ENCODE measurements at regions not wholly inside any gene's neighbourhood (a gene's known extent, or its start where the extent isn't known, plus 50 kb on each side); places are given as distances from the start of the nearest gene placed in this dataset.

- no peak overlapping the region for H3K27ac ChIP-seq (ENCODE audit: insufficient read depth, low read length)
- no peak overlapping the region for H3K4me3 ChIP-seq (replicated peaks in 1 of 4; ENCODE audit: control extremely low read depth in 1 of 4, insufficient read depth in 1 of 4, low read depth in 3 of 4, low read length in 4 of 4)
- no peak overlapping the region for H3K9ac ChIP-seq (ENCODE audit: insufficient read depth, low read length)
- no peaks in the 10 kb centered on the region for H3K27me3 ChIP-seq (ENCODE audit: control insufficient read depth, insufficient read depth, low read length)
- H3K4me2 ChIP-seq (ENCODE audit: extremely low read depth, insufficient read depth, low read length): no peak overlapping the region
- DNase-seq (ENCODE audit: low read depth in 2 of 2): peak; percentile 34 to 82
- no peaks in the 10 kb centered on the region for H3K9me3 ChIP-seq (ENCODE audit: control insufficient read depth, insufficient read depth, low read depth, low read length)
- H3K79me2 ChIP-seq (ENCODE audit: control insufficient read depth, insufficient read depth, low read length): no peaks in the 10 kb centered on the region
- no peak overlapping the region for H2AFZ ChIP-seq (ENCODE audit: low read length)
- no peaks in the 10 kb centered on the region for H4K20me1 ChIP-seq (ENCODE audit: control insufficient read depth, extremely low read depth, insufficient read depth, low read length)
- H3K36me3 ChIP-seq (ENCODE audit: control insufficient read depth, insufficient read depth, low read length): no peaks in the 10 kb centered on the region
- no peaks in the 10 kb centered on the region for H3K4me1 ChIP-seq (ENCODE audit: control insufficient read depth, extremely low read depth, insufficient read depth, low read length)
- TF ChIP-seq CTCF (conservative IDR thresholded peaks at IDR 0.05 in 1 of 2, IDR thresholded peaks at IDR 0.05 in 1 of 2; ENCODE audit: low read depth in 1 of 2, low read length in 2 of 2) (no peak), EZH2 (IDR thresholded peaks at IDR 0.05; ENCODE audit: low read length, missing control alignments) (no peak)
These were observed 310.0 kb downstream of the ADAMTS20 start for GRCh38 chr12:43241986-43242385.

GRCh38 chr12:43238281-43238680 is 313.7 kb downstream of the ADAMTS20 start:
- Histone ChIP-seq H4K20me1 (ENCODE audit: control insufficient read depth, extremely low read depth, insufficient read depth, low read length) (no peaks in the 10 kb centered on the region), H3K4me1 (ENCODE audit: control insufficient read depth, extremely low read depth, insufficient read depth, low read length) (no peaks in the 10 kb centered on the region), H3K79me2 (ENCODE audit: control insufficient read depth, insufficient read depth, low read length) (no peaks in the 10 kb centered on the region), H3K9me3 (ENCODE audit: control insufficient read depth, insufficient read depth, low read depth, low read length) (no peaks in the 10 kb centered on the region), H3K9ac (ENCODE audit: insufficient read depth, low read length) (no peak overlapping the region), H3K27ac (ENCODE audit: insufficient read depth, low read length) (no peak overlapping the region), H3K27me3 (ENCODE audit: control insufficient read depth, insufficient read depth, low read length) (no peaks in the 10 kb centered on the region), H3K4me2 (ENCODE audit: extremely low read depth, insufficient read depth, low read length) (no peak overlapping the region), H3K36me3 (ENCODE audit: control insufficient read depth, insufficient read depth, low read length) (no peaks in the 10 kb centered on the region), H2AFZ (ENCODE audit: low read length) (no peak overlapping the region), H3K4me3 (replicated peaks in 1 of 4; ENCODE audit: control extremely low read depth in 1 of 4, insufficient read depth in 1 of 4, low read depth in 3 of 4, low read length in 4 of 4) (no peak overlapping the region)
- no peak for TF ChIP-seq CTCF (conservative IDR thresholded peaks at IDR 0.05 in 1 of 2, IDR thresholded peaks at IDR 0.05 in 1 of 2; ENCODE audit: low read depth in 1 of 2, low read length in 2 of 2)
- TF ChIP-seq EZH2 (IDR thresholded peaks at IDR 0.05; ENCODE audit: low read length, missing control alignments): no peak
- DNase-seq (ENCODE audit: low read depth in 2 of 2): peak in 1 of 2 donors; percentile 57

GRCh38 chr12:43237238-43237879 is 314.6 kb downstream of the ADAMTS20 start:
- DNase-seq (ENCODE audit: low read depth in 2 of 2): no peak
- H3K27me3 ChIP-seq (ENCODE audit: control insufficient read depth, insufficient read depth, low read length): no peaks in the 10 kb centered on the region
- TF ChIP-seq EZH2 (IDR thresholded peaks at IDR 0.05; ENCODE audit: low read length, missing control alignments) (no peak), CTCF (conservative IDR thresholded peaks at IDR 0.05 in 1 of 2, IDR thresholded peaks at IDR 0.05 in 1 of 2; ENCODE audit: low read depth in 1 of 2, low read length in 2 of 2) (no peak)
- no peak overlapping the region for H3K4me2 ChIP-seq (ENCODE audit: extremely low read depth, insufficient read depth, low read length)
- no peak overlapping the region for H3K27ac ChIP-seq (ENCODE audit: insufficient read depth, low read length)
- no peaks in the 10 kb centered on the region for H3K36me3 ChIP-seq (ENCODE audit: control insufficient read depth, insufficient read depth, low read length)
- no peak overlapping the region for H3K9ac ChIP-seq (ENCODE audit: insufficient read depth, low read length)
- H3K4me1 ChIP-seq (ENCODE audit: control insufficient read depth, extremely low read depth, insufficient read depth, low read length): no peaks in the 10 kb centered on the region
- no peak overlapping the region for H3K4me3 ChIP-seq (replicated peaks in 1 of 4; ENCODE audit: control extremely low read depth in 1 of 4, insufficient read depth in 1 of 4, low read depth in 3 of 4, low read length in 4 of 4)
- no peaks in the 10 kb centered on the region for H3K79me2 ChIP-seq (ENCODE audit: control insufficient read depth, insufficient read depth, low read length)
- no peaks in the 10 kb centered on the region for H3K9me3 ChIP-seq (ENCODE audit: control insufficient read depth, insufficient read depth, low read depth, low read length)
- no peaks in the 10 kb centered on the region for H4K20me1 ChIP-seq (ENCODE audit: control insufficient read depth, extremely low read depth, insufficient read depth, low read length)
- no peak overlapping the region for H2AFZ ChIP-seq (ENCODE audit: low read length)

Measured in fibroblast of lung (primary cell).